Upper lobe of left lung (tissue), 6 donors: ENCODE measurements at regions not wholly inside any gene's neighbourhood (a gene's known extent, or its start where the extent isn't known, plus 50 kb on each side); places are given as distances from the start of the nearest gene placed in this dataset.
A peak's percentile ranks its signal among the peaks of the same experiment; 100 is the strongest.

Source experiments
- ATAC-seq, 2 donors: fragments of 200-7000 bp; cut with Tn5 transposase; one replicate each; pipeline ENCODE4 v1.9.1; 2022; ENCODE audit warnings: mild to moderate bottlenecking in 2 of 2, moderate library complexity in 2 of 2; ENCODE audit not compliant: low FRiP score in 2 of 2
- DNase-seq, 2 donors: peaks; one replicate each; pipeline ENCODE4 v3.0.0-alpha.2; 2019 to 2020
- H3K27ac ChIP-seq, 4 donors: fragments of 200-600 bp; sonication (generic); one replicate each; pipeline ENCODE4 v1.5.1; 2016 to 2019
- H3K27me3 ChIP-seq, 4 donors: fragments of 200-600 bp; sonication (generic); one replicate each; pipeline ENCODE4 v1.5.1; 2017 to 2019
- H3K36me3 ChIP-seq, 4 donors: fragments of 200-600 bp; sonication (generic); one replicate each; pipeline ENCODE4 v1.5.1; 2016 to 2019
- H3K4me1 ChIP-seq, 4 donors: fragments of 200-600 bp; sonication (generic); one replicate each; pipeline ENCODE4 v1.5.1; 2018 to 2019
- H3K4me3 ChIP-seq, 4 donors: fragments of 200-600 bp; sonication (generic); one replicate each; pipeline ENCODE4 v1.5.1; 2017 to 2019; ENCODE audit warnings: mild to moderate bottlenecking in 2 of 4, moderate library complexity in 1 of 4
- H3K9me3 ChIP-seq, 4 donors: fragments of 200-600 bp; sonication (generic); one replicate each; pipeline ENCODE4 v1.5.1; 2018 to 2019
- EP300 ChIP-seq, 4 donors: sonication (generic); formaldehyde crosslinking; IDR thresholded peaks; one replicate each; pipeline ENCODE4 v1.5.1; 2017; ENCODE audit warnings: antibody characterized with exemption in 4 of 4, control low read depth in 2 of 4
- POLR2A ChIP-seq, 4 donors: fragments of 450-650 bp; IDR thresholded peaks; one replicate each; pipeline ENCODE4 v1.5.1; 2016 to 2017; ENCODE audit warnings: antibody characterized with exemption in 4 of 4, mild to moderate bottlenecking in 2 of 4
- POLR2AphosphoS5 ChIP-seq, 2 donors: sonication (generic); formaldehyde crosslinking; IDR thresholded peaks; one replicate each; pipeline ENCODE4 v1.5.1; 2017; ENCODE audit warnings: antibody characterized with exemption in 2 of 2
- WGBS, 2 donors: methylation state at CpG; one replicate each; pipeline ENCODE4 v1.1.5; 2017 to 2018; 5-methylcytosine and 5-hydroxymethylcytosine counted together
- TF ChIP-seq, protein P1 (sequence below), 6 experiments: fragments of 450-650 bp in 4 of 6; fragments of 200-600 bp in 2 of 6; sonication (generic) in 2 of 6; IDR thresholded peaks; one replicate each; pipeline ENCODE4 v1.5.1; 2016 to 2019; ENCODE audit warnings: antibody characterized with exemption in 6 of 6
- donor health status: DM: no; HTN: no; CAD: no; lungs with moderate emphysema.
- donor health status: DM: no; HTN: yes; CAD: no; lungs with severe emphysema.

DNA sequence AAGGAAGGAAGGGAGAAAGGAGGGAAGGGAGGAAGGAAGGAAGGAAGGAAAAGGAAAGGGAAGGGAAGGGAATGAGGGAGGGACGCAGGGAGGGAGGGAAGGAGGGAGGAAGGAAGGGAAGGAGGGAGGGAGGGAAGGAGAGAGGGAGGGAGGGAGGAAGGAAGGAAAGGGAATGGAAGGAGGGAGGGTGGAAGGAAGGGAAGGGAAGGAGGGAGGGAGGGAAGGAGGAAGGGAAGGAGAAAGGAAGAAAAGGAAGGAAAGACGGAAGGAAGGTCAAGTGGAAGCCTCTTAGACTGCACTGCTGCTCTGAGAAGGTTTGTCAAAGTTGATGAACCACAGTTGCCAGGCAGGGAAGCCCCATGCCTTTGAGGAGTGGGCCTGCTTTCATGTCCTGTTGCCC is 324.3 kb upstream of the ZFP64 start:
- no peak overlapping the region for H3K27ac ChIP-seq
- WGBS, 2 donors, result 54 to 100% methylated on average over 2 of the region's 2 CpGs

DNA sequence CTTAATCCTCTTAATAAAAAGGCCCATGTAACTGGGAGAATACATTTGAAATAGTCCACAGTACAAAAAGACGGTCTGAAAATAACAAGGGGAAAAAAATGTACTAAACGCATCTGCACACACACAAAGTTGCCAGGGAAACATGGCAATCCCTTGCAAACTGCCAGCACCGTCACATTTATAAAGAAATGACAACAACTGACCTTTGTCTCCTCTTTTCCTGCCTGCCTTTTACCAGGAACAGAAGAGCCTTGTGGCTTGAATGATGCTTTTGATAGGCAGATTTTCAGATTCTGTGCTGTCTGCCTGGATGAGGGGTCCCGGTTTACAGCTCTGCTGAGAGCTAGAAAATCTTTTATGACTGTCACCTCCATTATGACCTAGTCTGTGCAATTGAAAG is 308.6 kb upstream of the ZFP64 start:
- ATAC-seq, result no peak

More for the DNA sequence above, 324.3 kb upstream of the ZFP64 start:
- Histone ChIP-seq H3K9me3 (peaks cover 0 to under 1% (median 0%) of the 10 kb centered on the region in 4 donors), H3K4me1 (no peaks in the 10 kb centered on the region), H3K4me3 (no peak overlapping the region), H3K36me3 (no peaks in the 10 kb centered on the region), H3K27me3 (no peaks in the 10 kb centered on the region)
- ATAC-seq (no peak), DNase-seq (no peak)
- TF ChIP-seq, protein P1, sequence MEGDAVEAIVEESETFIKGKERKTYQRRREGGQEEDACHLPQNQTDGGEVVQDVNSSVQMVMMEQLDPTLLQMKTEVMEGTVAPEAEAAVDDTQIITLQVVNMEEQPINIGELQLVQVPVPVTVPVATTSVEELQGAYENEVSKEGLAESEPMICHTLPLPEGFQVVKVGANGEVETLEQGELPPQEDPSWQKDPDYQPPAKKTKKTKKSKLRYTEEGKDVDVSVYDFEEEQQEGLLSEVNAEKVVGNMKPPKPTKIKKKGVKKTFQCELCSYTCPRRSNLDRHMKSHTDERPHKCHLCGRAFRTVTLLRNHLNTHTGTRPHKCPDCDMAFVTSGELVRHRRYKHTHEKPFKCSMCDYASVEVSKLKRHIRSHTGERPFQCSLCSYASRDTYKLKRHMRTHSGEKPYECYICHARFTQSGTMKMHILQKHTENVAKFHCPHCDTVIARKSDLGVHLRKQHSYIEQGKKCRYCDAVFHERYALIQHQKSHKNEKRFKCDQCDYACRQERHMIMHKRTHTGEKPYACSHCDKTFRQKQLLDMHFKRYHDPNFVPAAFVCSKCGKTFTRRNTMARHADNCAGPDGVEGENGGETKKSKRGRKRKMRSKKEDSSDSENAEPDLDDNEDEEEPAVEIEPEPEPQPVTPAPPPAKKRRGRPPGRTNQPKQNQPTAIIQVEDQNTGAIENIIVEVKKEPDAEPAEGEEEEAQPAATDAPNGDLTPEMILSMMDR (IDR thresholded peaks at IDR 0.05), result no peak
- TF ChIP-seq POLR2AphosphoS5 (IDR thresholded peaks at IDR 0.05), result no peak

DNA sequence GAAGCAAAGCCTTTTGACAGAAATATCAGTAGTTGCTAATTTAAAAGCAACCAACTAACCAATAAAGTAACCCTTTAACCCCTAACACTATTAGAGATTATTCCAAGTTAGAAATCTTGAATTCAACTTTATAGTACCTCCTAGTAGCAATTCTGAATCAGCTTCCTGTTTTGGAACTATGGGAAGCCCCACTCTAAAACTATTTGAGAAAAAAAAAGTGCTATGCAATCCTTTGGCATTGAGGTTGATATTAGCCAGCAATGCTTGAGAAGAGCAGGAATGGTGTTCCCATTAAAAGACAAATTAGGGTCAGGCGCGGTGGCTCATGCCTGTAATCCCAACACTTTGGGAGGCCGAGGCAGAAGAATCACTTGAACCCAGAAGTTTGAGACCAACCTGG is 306.2 kb upstream of the ZFP64 start:
- WGBS, 2 donors, result 92 to 94% methylated on average over 3 of the region's 3 CpGs
- no peaks in the 10 kb centered on the region for H3K9me3 ChIP-seq
- no peak for DNase-seq

More for the DNA sequence above, 308.6 kb upstream of the ZFP64 start:
- H3K4me1 ChIP-seq, result no peaks in the 10 kb centered on the region
- no peak for DNase-seq
- H3K36me3 ChIP-seq, result no peaks in the 10 kb centered on the region
- no peaks in the 10 kb centered on the region for H3K27me3 ChIP-seq
- H3K4me3 ChIP-seq, result no peak overlapping the region
- no peak overlapping the region for H3K27ac ChIP-seq
- TF ChIP-seq, protein P1 (IDR thresholded peaks at IDR 0.05), result no peak
- TF ChIP-seq POLR2A (IDR thresholded peaks at IDR 0.05) (no peak), POLR2AphosphoS5 (IDR thresholded peaks at IDR 0.05) (no peak), EP300 (IDR thresholded peaks at IDR 0.05) (no peak)
- 61 to 63% methylated on average over 4 of the region's 4 CpGs for WGBS, 2 donors
- no peaks in the 10 kb centered on the region for H3K9me3 ChIP-seq

DNA sequence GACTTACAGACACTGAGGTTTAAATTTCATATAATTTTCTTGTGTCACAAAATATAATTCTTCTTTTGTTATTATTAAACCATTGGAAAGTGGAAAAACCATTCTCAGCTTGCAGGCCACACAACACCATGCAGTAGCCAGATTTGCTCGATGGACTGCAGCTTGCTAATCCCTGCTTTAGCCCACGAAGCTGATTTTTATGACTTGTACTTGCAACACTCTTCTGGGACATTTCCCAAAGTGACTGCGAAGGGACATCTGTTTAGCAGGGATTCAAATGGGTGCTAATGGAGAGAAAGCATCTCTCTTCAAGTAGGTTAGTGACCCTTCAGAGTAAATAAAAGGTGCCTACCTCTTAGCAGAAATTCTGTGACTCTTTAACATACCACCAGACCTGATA is 304.6 kb upstream of the ZFP64 start:
- ATAC-seq, result no peak
- TF ChIP-seq EP300 (IDR thresholded peaks at IDR 0.05) (no peak), POLR2AphosphoS5 (IDR thresholded peaks at IDR 0.05) (no peak)

More for the DNA sequence above, 306.2 kb upstream of the ZFP64 start:
- H3K27ac ChIP-seq, result no peak overlapping the region
- H3K4me1 ChIP-seq, result peaks cover 0 to 8% (median 0%) of the 10 kb centered on the region in 4 donors
- H3K27me3 ChIP-seq, result no peaks in the 10 kb centered on the region
- ATAC-seq, result no peak
- H3K36me3 ChIP-seq, result no peaks in the 10 kb centered on the region
- TF ChIP-seq POLR2A (IDR thresholded peaks at IDR 0.05) (no peak), EP300 (IDR thresholded peaks at IDR 0.05) (no peak), POLR2AphosphoS5 (IDR thresholded peaks at IDR 0.05) (no peak)
- TF ChIP-seq, protein P1 (IDR thresholded peaks at IDR 0.05), result no peak
- no peak overlapping the region for H3K4me3 ChIP-seq

DNA sequence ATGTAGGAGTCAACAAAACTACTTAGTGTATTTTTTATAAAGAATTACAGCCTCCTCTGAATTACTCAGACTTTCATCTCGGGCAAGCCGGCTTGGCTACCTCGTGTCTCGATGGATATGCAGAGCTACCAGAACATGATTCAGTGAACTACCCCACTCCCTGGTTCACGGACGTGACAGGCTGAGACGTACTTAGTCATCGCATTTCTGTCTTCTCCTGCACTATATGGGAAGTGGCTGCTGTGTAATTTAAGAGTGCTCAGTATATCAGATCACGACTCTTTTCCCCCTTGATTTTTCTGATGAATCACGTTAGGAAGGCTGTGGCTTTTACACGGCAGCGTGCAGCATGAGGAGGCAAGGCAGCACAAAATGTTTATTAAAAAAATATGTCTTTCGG is 302.7 kb upstream of the ZFP64 start:
- Histone ChIP-seq H3K4me3 (no peak overlapping the region), H3K36me3 (no peaks in the 10 kb centered on the region), H3K27me3 (no peaks in the 10 kb centered on the region), H3K4me1 (peaks cover 0 to 8% (median 0%) of the 10 kb centered on the region in 4 donors), H3K27ac (no peak overlapping the region), H3K9me3 (no peaks in the 10 kb centered on the region)
- ATAC-seq, result peak in 1 of 2 donors; percentile 92
- DNase-seq, result no peak
- TF ChIP-seq, protein P1 (IDR thresholded peaks at IDR 0.05), result no peak
- TF ChIP-seq POLR2AphosphoS5 (IDR thresholded peaks at IDR 0.05) (no peak), EP300 (IDR thresholded peaks at IDR 0.05) (no peak), POLR2A (IDR thresholded peaks at IDR 0.05) (no peak)
- WGBS, 2 donors, result 18 to 29% methylated on average over 13 of the region's 13 CpGs

More for the DNA sequence above, 304.6 kb upstream of the ZFP64 start:
- 82 to 88% methylated on average over 3 of the region's 3 CpGs for WGBS, 2 donors
- no peaks in the 10 kb centered on the region for H3K27me3 ChIP-seq
- H3K9me3 ChIP-seq, result no peaks in the 10 kb centered on the region
- H3K27ac ChIP-seq, result no peak overlapping the region
- no peak overlapping the region for H3K4me3 ChIP-seq
- no peaks in the 10 kb centered on the region for H3K36me3 ChIP-seq
- no peak for DNase-seq
- H3K4me1 ChIP-seq, result peaks cover 0 to 8% (median 0%) of the 10 kb centered on the region in 4 donors
